HepG2 (cell line): ENCODE measurements at regions not wholly inside any gene's neighbourhood (a gene's known extent, or its start where the extent isn't known, plus 50 kb on each side); places are given as distances from the start of the nearest gene placed in this dataset.

Experiments
- ATAC-seq: fragments of 200-7000 bp; cut with Tn5 transposase; 3 replicates; pipeline ENCODE4 v1.9.1; 2020; ENCODE audit warnings: mild to moderate bottlenecking, moderate library complexity
- BruUV-seq: library from RNA; stranded (reverse); fragments of 400-500 nt; replicated peaks from 2 replicates; lab custom pipeline; 2021; lab: Mats Ljungman, UMichigan
- CTCF ChIA-PET: fragments of 300-600 bp; formaldehyde crosslinking; extraction: SDS; loops from one replicate; lab custom pipeline; 2021; ENCODE audit warnings: low total read pairs, inconsistent platforms, low intra/inter-chr PET ratio; lab: Yijun Ruan, JAX
- POLR2A ChIA-PET: fragments of 350-600 bp; sonication (Branson Sonifier 250); formaldehyde crosslinking; loops from one replicate; lab custom pipeline; 2020; ENCODE audit warnings: antibody characterized with exemption, inconsistent platforms; lab: Yijun Ruan, JAX
- DNase-seq: peaks from one replicate; pipeline ENCODE4 v3.0.0-alpha.2; 2015; ENCODE audit warnings: low spot score
- FAIRE-seq: peaks from 3 replicates; lab custom pipeline; 2011; peaks lifted over from hg19 to GRCh38; lab: Jason Lieb, UNC
- H2AFZ ChIP-seq: one replicate; pipeline ENCODE4 v1.6.1; 2011; ENCODE audit warnings: low read length, inconsistent platforms
- H3K27ac ChIP-seq: fragments of 300-600 bp; 3 replicates; pipeline ENCODE4 v1.8.0; 2011; ENCODE audit warnings: mixed run types, mild to moderate bottlenecking, mixed read lengths, low read length, inconsistent platforms; ENCODE audit not compliant: insufficient read depth; ENCODE audit errors: extremely low read length
- H3K27me3 ChIP-seq, 2 experiments: fragments of 200-600 bp in 1 of 2; 2 replicates in 1 of 2; 3 replicates in 1 of 2; pipeline versions ENCODE4 v1.6.0 to v1.8.0; 2011; ENCODE audit warnings: low read length in 2 of 2, mild to moderate bottlenecking in 2 of 2, moderate library complexity in 2 of 2, inconsistent platforms in 1 of 2; ENCODE audit not compliant: insufficient read depth in 2 of 2, control insufficient read depth in 1 of 2
- H3K36me3 ChIP-seq, 2 experiments: fragments of 200-600 bp in 1 of 2; replicated peaks in 1 of 2; 2 replicates in 1 of 2; 3 replicates in 1 of 2; pipeline versions ENCODE4 v1.5.1 to v1.8.0; 2011; ENCODE audit warnings: low read length in 2 of 2, inconsistent platforms in 1 of 2; ENCODE audit not compliant: insufficient read depth in 2 of 2, control insufficient read depth in 1 of 2
- H3K4me1 ChIP-seq: 2 replicates; pipeline ENCODE4 v1.5.1; 2012; ENCODE audit warnings: low read length, inconsistent platforms; ENCODE audit not compliant: insufficient read depth
- H3K4me2 ChIP-seq: 2 replicates; pipeline ENCODE4 v1.6.0; 2011; ENCODE audit warnings: low read depth, low read length, inconsistent platforms
- H3K4me3 ChIP-seq, 3 experiments: fragments of 200-600 bp in 1 of 3; sonication (generic), shearing (Covaris generic) in 1 of 3; replicated peaks in 1 of 3; 2 replicates each; pipeline ENCODE4 v1.5.1; 2011 to 2016; ENCODE audit warnings: low read length in 3 of 3, inconsistent platforms in 2 of 3, low read depth in 2 of 3, mild to moderate bottlenecking in 2 of 3, control low read depth in 1 of 3, mixed read lengths in 1 of 3; ENCODE audit not compliant: insufficient read depth in 1 of 3
- H3K79me2 ChIP-seq: one replicate; pipeline ENCODE4 v1.6.1; 2011; ENCODE audit warnings: low read length, inconsistent platforms; ENCODE audit not compliant: insufficient read depth
- H3K9ac ChIP-seq: 2 replicates; pipeline ENCODE4 v1.6.0; 2011; ENCODE audit warnings: mild to moderate bottlenecking, low read depth, low read length, inconsistent platforms; ENCODE audit not compliant: insufficient read depth
- H3K9me3 ChIP-seq: 2 replicates; pipeline ENCODE4 v1.5.1; 2012; ENCODE audit warnings: mild to moderate bottlenecking, low read length
- H4K20me1 ChIP-seq: 2 replicates; pipeline ENCODE4 v1.6.0; 2011; ENCODE audit warnings: inconsistent platforms, mild to moderate bottlenecking, low read length, moderate library complexity; ENCODE audit not compliant: insufficient read depth
- AHR ChIP-seq: IDR thresholded peaks from 2 replicates; pipeline ENCODE4 v1.6.1; 2018; ENCODE audit warnings: missing genetic modification reagents, missing compliant biosample characterization
- CENPT ChIP-seq: sonication (generic); formaldehyde crosslinking; IDR thresholded peaks from 2 replicates; pipeline ENCODE4 v1.8.0; 2022; ENCODE audit warnings: low read depth, mild to moderate bottlenecking, moderate library complexity, missing genetic modification reagents
- DPF2 ChIP-seq: sonication (generic); formaldehyde crosslinking; IDR thresholded peaks from 2 replicates; pipeline ENCODE4 v1.4.0; 2020; ENCODE audit warnings: mild to moderate bottlenecking, low read depth, missing genetic modification reagents, borderline replicate concordance
- FOXK1 ChIP-seq: sonication (generic); formaldehyde crosslinking; IDR thresholded peaks from 2 replicates; pipeline ENCODE4 v1.4.0; 2020; ENCODE audit warnings: low read depth, missing genetic modification reagents, borderline replicate concordance
- FOXK2 ChIP-seq: fragments of 450-650 bp; IDR thresholded peaks from 2 replicates; pipeline ENCODE4 v1.6.1; 2016
- GATAD2A ChIP-seq: IDR thresholded peaks from 2 replicates; pipeline ENCODE4 v1.6.1; 2016
- GFI1 ChIP-seq: sonication (generic); formaldehyde crosslinking; IDR thresholded peaks from 2 replicates; pipeline ENCODE4 v1.5.0; 2020; ENCODE audit warnings: missing genetic modification reagents, mild to moderate bottlenecking, borderline replicate concordance
- GPN1 ChIP-seq: sonication (generic); formaldehyde crosslinking; IDR thresholded peaks from 2 replicates; pipeline ENCODE4 v1.5.1; 2020; ENCODE audit warnings: missing genetic modification reagents, borderline replicate concordance
- PHF5A ChIP-seq: IDR thresholded peaks from one replicate; pipeline ENCODE4 v1.6.1; 2018; ENCODE audit warnings: low read depth, missing genetic modification reagents; ENCODE audit not compliant: unreplicated experiment
- PRPF4 ChIP-seq: fragments of 200-400 bp; formaldehyde crosslinking; IDR thresholded peaks from 2 replicates; pipeline ENCODE4 v1.6.1; 2016; ENCODE audit warnings: low read length, low read depth; ENCODE audit not compliant: poor library complexity, severe bottlenecking
- SUZ12 ChIP-seq: fragments of 150-350 bp; IDR thresholded peaks from 2 replicates; pipeline ENCODE4 v1.6.1; 2014; ENCODE audit warnings: low read depth, low read length
- XRCC5 ChIP-seq: fragments of 200-400 bp; formaldehyde crosslinking; optimal IDR thresholded peaks from 2 replicates; pipeline ENCODE3; 2017; ENCODE audit warnings: mild to moderate bottlenecking, low read length
- YEATS4 ChIP-seq: sonication (generic); formaldehyde crosslinking; IDR thresholded peaks from 2 replicates; pipeline ENCODE4 v1.4.0; 2020; ENCODE audit warnings: missing genetic modification reagents, borderline replicate concordance
- ZFP36 ChIP-seq: fragments of 150-350 bp; IDR thresholded peaks from 2 replicates; pipeline ENCODE4 v1.6.1; 2018; ENCODE audit warnings: borderline replicate concordance, low read length, low read depth; ENCODE audit not compliant: partially characterized antibody
- ZNF264 ChIP-seq: sonication (generic); formaldehyde crosslinking; IDR thresholded peaks from 2 replicates; pipeline ENCODE4 v1.4.0; 2020; ENCODE audit warnings: missing genetic modification reagents
- ZNF614 ChIP-seq: IDR thresholded peaks from 2 replicates; pipeline ENCODE4 v1.6.1; 2018; ENCODE audit warnings: missing biosample characterization, missing genetic modification reagents, inconsistent platforms, borderline replicate concordance
- ZNF737 ChIP-seq: sonication (generic); formaldehyde crosslinking; IDR thresholded peaks from 2 replicates; pipeline ENCODE4 v1.5.0; 2020; ENCODE audit warnings: missing genetic modification reagents, mild to moderate bottlenecking, borderline replicate concordance
- WGBS: methylation state at CpG from one replicate; pipeline ENCODE4 v1.1.6; 2017; ENCODE audit warnings: low lambda C conversion rate; 5-methylcytosine and 5-hydroxymethylcytosine counted together
- in situ Hi-C: cut with HindIII; loops from 2 replicates; pipeline ENCODE4 v1.10.0; 2017; ENCODE audit warnings: low pct_unique_long_range_greater_than_20kb; ENCODE audit not compliant: extremely low pct_ligation_motif_present
- intact Hi-C: fragments of 100-400 bp; cut with micrococcal nuclease; formaldehyde crosslinking; loops from one replicate; pipeline ENCODE4 v1.10.0; 2022; ENCODE audit not compliant: unreplicated experiment
- TF ChIP-seq, protein P1 (sequence below): IDR thresholded peaks from 2 replicates; pipeline ENCODE4 v1.6.1; 2018; ENCODE audit warnings: missing genetic modification reagents
- TF ChIP-seq, protein P2 (sequence below): sonication (generic); formaldehyde crosslinking; IDR thresholded peaks from 2 replicates; pipeline ENCODE4 v1.4.0; 2020; ENCODE audit warnings: low read depth, mild to moderate bottlenecking, missing genetic modification reagents

DNA sequence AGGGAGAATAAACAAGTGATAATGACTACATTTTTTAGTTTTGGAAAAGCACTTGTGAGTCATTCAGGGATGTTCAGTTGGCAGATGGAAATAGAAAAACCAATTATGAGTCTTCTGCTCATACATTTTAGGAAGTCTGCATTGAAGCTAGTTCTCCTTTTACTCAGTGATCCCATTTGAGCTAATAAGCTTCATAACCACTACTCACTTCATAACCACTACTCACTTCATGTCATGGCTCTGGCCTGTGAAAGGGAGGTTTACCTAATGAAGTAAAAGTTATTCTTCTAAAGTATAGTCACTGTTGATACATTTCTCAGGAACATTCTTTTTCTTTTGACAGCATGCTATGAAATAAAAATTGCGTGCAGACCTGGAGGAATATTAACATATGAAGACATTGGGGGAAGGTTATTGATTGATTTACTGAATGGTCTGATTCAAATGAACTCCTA, 948.7 kb downstream of the TSN start:
- no peak for TF ChIP-seq ZNF737 (CRISPR knock-in tag)
- no peak for TF ChIP-seq PHF5A (CRISPR knock-in tag)
- TF ChIP-seq, all 625 proteins: peak for 0
- no TSS peak for BruUV-seq
- Histone ChIP-seq H3K36me3 (no peaks in the 10 kb centered on the region), H3K27ac (no peak overlapping the region), H2AFZ (no peak overlapping the region), H4K20me1 (no peaks in the 10 kb centered on the region), H3K4me2 (no peak overlapping the region), H3K79me2 (no peaks in the 10 kb centered on the region), H3K9me3 (peaks cover 26% of the 10 kb centered on the region; the same call in 1 of the 2 replicates), H3K4me1 (no peaks in the 10 kb centered on the region), H3K4me3 (no peak overlapping the region), H3K27me3 (no peaks in the 10 kb centered on the region), H3K9ac (no peak overlapping the region)
- in situ Hi-C loops (no loop called here), intact Hi-C loops (no loop called here)
- 0% methylated on average over 1 of the region's 1 CpG for WGBS
- DNase-seq (no peak), ATAC-seq (no peak), FAIRE-seq (no peak)
- ChIA-PET CTCF (no interaction called here), POLR2A (no interaction called here)

DNA sequence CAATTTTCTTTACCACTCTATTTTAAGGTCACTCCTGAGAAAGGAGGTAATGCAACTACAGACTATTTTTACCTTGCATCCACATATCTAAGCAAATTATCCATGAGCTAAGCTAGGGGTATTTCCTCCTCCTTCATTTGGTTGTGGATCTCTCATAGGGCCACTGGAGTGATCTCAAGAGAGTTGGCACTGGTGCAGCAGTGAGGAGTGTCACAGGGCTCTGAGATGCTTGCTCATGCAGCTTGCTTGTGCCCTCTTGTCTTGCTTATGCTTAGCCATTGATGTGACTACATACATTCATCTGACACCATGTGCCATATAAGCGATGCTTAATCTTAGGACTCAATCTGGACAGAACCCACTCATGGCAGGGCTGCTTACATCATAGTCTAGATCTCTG, 950.3 kb downstream of the TSN start:
- ATAC-seq (no peak), FAIRE-seq (no peak), DNase-seq (no peak)
- H3K9me3 ChIP-seq = peaks cover 31% of the 10 kb centered on the region
- intact Hi-C loops (no loop called here), in situ Hi-C loops (no loop called here)
- H3K4me1 ChIP-seq = no peaks in the 10 kb centered on the region
- TF ChIP-seq, protein P1, sequence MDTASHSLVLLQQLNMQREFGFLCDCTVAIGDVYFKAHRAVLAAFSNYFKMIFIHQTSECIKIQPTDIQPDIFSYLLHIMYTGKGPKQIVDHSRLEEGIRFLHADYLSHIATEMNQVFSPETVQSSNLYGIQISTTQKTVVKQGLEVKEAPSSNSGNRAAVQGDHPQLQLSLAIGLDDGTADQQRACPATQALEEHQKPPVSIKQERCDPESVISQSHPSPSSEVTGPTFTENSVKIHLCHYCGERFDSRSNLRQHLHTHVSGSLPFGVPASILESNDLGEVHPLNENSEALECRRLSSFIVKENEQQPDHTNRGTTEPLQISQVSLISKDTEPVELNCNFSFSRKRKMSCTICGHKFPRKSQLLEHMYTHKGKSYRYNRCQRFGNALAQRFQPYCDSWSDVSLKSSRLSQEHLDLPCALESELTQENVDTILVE (CRISPR knock-in tag) = no peak
- TF ChIP-seq CENPT (CRISPR knock-in tag) = no peak
- TF ChIP-seq FOXK1 (CRISPR knock-in tag) = no peak
- TF ChIP-seq FOXK2 = no peak
- TF ChIP-seq SUZ12 = no peak
- TF ChIP-seq ZNF264 (CRISPR knock-in tag) = no peak
- no peak for TF ChIP-seq PRPF4
- TF ChIP-seq DPF2 (CRISPR knock-in tag) = no peak
- TF ChIP-seq YEATS4 (CRISPR knock-in tag) = no peak
- no peak for TF ChIP-seq GFI1 (CRISPR knock-in tag)
- no peak for TF ChIP-seq GATAD2A
- TF ChIP-seq, protein P2, sequence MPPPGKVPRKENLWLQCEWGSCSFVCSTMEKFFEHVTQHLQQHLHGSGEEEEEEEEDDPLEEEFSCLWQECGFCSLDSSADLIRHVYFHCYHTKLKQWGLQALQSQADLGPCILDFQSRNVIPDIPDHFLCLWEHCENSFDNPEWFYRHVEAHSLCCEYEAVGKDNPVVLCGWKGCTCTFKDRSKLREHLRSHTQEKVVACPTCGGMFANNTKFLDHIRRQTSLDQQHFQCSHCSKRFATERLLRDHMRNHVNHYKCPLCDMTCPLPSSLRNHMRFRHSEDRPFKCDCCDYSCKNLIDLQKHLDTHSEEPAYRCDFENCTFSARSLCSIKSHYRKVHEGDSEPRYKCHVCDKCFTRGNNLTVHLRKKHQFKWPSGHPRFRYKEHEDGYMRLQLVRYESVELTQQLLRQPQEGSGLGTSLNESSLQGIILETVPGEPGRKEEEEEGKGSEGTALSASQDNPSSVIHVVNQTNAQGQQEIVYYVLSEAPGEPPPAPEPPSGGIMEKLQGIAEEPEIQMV (CRISPR knock-in tag) = no peak
- no peak for TF ChIP-seq ZNF614 (CRISPR knock-in tag)
- TF ChIP-seq XRCC5 = no peak
- TF ChIP-seq GPN1 = no peak
- TF ChIP-seq ZFP36 = no peak
- TF ChIP-seq AHR = no peak
- H3K4me3 ChIP-seq = no peak overlapping the region
- H2AFZ ChIP-seq = no peak overlapping the region
- H3K36me3 ChIP-seq = no peaks in the 10 kb centered on the region
- POLR2A ChIA-PET = no interaction called here
- no peak overlapping the region for H3K4me2 ChIP-seq
- H3K27ac ChIP-seq = no peak overlapping the region
- 67% methylated on average over 1 of the region's 1 CpG for WGBS
- no peaks in the 10 kb centered on the region for H3K27me3 ChIP-seq
- no peaks in the 10 kb centered on the region for H3K79me2 ChIP-seq
- no peaks in the 10 kb centered on the region for H4K20me1 ChIP-seq
- CTCF ChIA-PET = no interaction called here
- H3K9ac ChIP-seq = no peak overlapping the region
- no TSS peak for BruUV-seq
